H1 (cell line): ENCODE measurements at regions not wholly inside any gene's neighbourhood (a gene's known extent, or its start where the extent isn't known, plus 50 kb on each side); places are given as distances from the start of the nearest gene placed in this dataset.

Experiments used
- POLR2AphosphoS5 ChIP-seq: IDR thresholded peaks from 2 replicates; pipeline ENCODE4 v1.6.1; 2011; ENCODE audit warnings: low read depth, low read length
- POU5F1 ChIP-seq: IDR thresholded peaks from 2 replicates; pipeline ENCODE4 v1.6.1; 2011; ENCODE audit warnings: low read depth, mild to moderate bottlenecking, low read length, moderate library complexity
- RFX5 ChIP-seq: IDR thresholded peaks from 2 replicates; pipeline ENCODE4 v1.6.1; 2011; ENCODE audit warnings: low read depth, low read length, improper control_type of control experiment, borderline replicate concordance
- SIX5 ChIP-seq: IDR thresholded peaks from 2 replicates; pipeline ENCODE4 v1.6.1; 2011; ENCODE audit warnings: mild to moderate bottlenecking, low read depth, low read length
- TF ChIP-seq, protein P1 (sequence below), 3 experiments: IDR thresholded peaks; 1 replicate in 2 of 3; 2 replicates in 1 of 3; pipeline versions ENCODE4 v1.5.1 to v1.6.1; 2011; ENCODE audit warnings: low read length in 3 of 3, mild to moderate bottlenecking in 3 of 3, inconsistent platforms in 2 of 3, low read depth in 1 of 3, moderate library complexity in 1 of 3; ENCODE audit not compliant: insufficient read depth in 1 of 3; ENCODE audit errors: control extremely low read depth in 1 of 3
- TF ChIP-seq, protein P2 (sequence below): IDR thresholded peaks from 2 replicates; pipeline ENCODE4 v1.6.1; 2012; ENCODE audit warnings: inconsistent platforms

DNA sequence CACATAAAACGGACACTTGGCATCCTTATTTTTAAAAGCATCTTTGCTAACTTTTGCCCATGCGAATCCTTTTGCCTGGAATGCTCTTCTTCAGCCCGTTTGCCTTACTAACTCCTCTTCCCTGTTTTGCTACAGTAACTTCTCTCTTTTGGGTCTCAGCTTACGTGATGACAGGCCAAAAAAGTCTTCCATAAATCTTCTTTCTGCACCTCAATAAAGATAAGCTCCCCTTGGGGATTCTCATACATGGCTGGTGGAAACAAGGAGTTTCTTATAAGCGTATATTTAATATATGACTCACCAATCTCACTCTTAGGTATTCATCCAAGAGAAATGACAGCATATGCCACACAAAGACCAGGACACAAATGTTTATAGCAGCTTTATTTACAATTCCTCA lies 192.7 kb downstream of the RCHY1 start:
- TF ChIP-seq, protein P1, sequence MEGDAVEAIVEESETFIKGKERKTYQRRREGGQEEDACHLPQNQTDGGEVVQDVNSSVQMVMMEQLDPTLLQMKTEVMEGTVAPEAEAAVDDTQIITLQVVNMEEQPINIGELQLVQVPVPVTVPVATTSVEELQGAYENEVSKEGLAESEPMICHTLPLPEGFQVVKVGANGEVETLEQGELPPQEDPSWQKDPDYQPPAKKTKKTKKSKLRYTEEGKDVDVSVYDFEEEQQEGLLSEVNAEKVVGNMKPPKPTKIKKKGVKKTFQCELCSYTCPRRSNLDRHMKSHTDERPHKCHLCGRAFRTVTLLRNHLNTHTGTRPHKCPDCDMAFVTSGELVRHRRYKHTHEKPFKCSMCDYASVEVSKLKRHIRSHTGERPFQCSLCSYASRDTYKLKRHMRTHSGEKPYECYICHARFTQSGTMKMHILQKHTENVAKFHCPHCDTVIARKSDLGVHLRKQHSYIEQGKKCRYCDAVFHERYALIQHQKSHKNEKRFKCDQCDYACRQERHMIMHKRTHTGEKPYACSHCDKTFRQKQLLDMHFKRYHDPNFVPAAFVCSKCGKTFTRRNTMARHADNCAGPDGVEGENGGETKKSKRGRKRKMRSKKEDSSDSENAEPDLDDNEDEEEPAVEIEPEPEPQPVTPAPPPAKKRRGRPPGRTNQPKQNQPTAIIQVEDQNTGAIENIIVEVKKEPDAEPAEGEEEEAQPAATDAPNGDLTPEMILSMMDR (IDR thresholded peaks at IDR 0.05; ENCODE audit: control extremely low read depth in 1 of 3, insufficient read depth in 1 of 3, low read depth in 1 of 3, low read length in 3 of 3) = no peak
- TF ChIP-seq RFX5 (no peak), POU5F1 (no peak), SIX5 (no peak), POLR2AphosphoS5 (no peak)
- TF ChIP-seq, protein P2, sequence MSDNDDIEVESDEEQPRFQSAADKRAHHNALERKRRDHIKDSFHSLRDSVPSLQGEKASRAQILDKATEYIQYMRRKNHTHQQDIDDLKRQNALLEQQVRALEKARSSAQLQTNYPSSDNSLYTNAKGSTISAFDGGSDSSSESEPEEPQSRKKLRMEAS = no peak
